ENCODE measurements at regions not wholly inside any gene's neighbourhood (a gene's known extent, or its start where the extent isn't known, plus 50 kb on each side); places are given as distances from the start of the nearest gene placed in this dataset.
A peak's percentile ranks its signal among the peaks of the same experiment; 100 is the strongest.

DNA sequence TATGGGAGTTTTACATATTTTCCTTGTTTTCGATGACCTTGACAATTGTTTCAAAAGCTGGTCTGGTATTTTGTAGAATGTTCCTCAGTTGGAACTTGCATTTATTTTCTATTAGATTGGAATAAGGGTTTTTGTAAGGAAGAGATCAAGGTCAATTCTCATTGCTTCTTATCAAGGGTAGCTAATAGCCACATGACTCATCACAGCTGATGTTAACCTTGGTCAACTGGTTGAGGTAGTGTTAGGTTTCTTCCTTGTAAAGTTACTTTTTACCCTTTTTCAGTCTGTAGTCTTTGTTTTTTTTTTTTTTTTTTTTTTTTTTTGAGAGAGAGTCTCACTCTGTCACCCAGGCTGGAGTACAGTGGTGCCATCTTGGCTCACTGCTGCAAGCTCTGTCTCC is 257.2 kb downstream of the SNCA start:
- DNase-seq (no peak), ATAC-seq (no peak)
- intact Hi-C loops (cut with DNase I) = no loop called here
- Histone ChIP-seq H3K27ac (no peak overlapping the region), H3K4me1 (no peaks in the 10 kb centered on the region), H3K27me3 (no peaks in the 10 kb centered on the region), H3K4me3 (no peak overlapping the region), H3K9me3 (no peaks in the 10 kb centered on the region), H3K36me3 (no peaks in the 10 kb centered on the region)
- TF ChIP-seq, protein P1, sequence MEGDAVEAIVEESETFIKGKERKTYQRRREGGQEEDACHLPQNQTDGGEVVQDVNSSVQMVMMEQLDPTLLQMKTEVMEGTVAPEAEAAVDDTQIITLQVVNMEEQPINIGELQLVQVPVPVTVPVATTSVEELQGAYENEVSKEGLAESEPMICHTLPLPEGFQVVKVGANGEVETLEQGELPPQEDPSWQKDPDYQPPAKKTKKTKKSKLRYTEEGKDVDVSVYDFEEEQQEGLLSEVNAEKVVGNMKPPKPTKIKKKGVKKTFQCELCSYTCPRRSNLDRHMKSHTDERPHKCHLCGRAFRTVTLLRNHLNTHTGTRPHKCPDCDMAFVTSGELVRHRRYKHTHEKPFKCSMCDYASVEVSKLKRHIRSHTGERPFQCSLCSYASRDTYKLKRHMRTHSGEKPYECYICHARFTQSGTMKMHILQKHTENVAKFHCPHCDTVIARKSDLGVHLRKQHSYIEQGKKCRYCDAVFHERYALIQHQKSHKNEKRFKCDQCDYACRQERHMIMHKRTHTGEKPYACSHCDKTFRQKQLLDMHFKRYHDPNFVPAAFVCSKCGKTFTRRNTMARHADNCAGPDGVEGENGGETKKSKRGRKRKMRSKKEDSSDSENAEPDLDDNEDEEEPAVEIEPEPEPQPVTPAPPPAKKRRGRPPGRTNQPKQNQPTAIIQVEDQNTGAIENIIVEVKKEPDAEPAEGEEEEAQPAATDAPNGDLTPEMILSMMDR (IDR thresholded peaks at IDR 0.05) = no peak

DNA sequence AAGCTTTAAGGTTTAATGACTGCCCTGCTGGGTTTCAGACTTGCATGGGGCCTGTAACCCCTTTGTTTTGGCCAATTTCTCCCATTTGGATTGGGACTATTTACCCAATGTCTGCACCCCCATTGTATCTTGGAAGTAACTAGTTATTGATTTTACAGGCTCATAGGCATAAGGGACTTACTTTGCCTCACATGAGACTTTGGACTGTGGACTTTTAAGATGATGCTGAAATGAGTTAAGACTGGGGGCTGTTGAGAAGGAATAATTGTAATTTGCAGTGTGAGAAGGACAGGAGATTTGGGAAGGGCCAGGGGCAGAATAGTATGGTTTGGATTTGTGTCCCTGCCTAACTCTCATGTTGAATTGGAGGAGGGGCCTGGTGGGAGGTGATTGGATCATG is 260.7 kb downstream of the SNCA start:
- TF ChIP-seq, protein P1 (IDR thresholded peaks at IDR 0.05) = no peak
- ATAC-seq = no peak
- intact Hi-C loops (cut with DNase I) = no loop called here
- Histone ChIP-seq H3K27ac (no peak overlapping the region), H3K9me3 (no peaks in the 10 kb centered on the region), H3K4me1 (no peaks in the 10 kb centered on the region), H3K36me3 (no peaks in the 10 kb centered on the region), H3K4me3 (no peak overlapping the region), H3K27me3 (no peaks in the 10 kb centered on the region)
- no peak for DNase-seq

DNA sequence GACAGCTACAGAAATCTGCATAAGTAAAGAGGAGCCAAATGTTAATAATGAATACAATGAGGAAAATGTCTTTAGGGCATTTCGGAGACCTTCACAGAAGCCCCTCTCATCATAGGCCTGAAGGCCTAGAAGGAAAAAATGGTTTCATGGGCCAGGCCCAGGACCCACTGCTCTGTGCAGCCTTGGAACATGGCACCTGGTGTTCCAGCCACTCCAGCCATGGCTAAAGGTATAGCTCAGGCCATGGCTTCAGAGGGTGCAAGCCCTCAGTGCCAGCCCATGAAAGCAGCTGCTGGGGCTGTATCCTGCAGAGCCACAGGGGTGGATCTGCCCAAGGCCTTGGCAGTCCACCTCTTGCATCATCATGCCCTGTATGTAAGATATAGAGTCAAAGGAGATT is 261.1 kb downstream of the SNCA start:
- no peak overlapping the region for H3K4me3 ChIP-seq
- intact Hi-C loops (cut with DNase I) = no loop called here
- H3K36me3 ChIP-seq = no peaks in the 10 kb centered on the region
- DNase-seq = peak in 1 of 4 donors; percentile 30
- H3K27ac ChIP-seq = no peak overlapping the region
- no peak for ATAC-seq
- TF ChIP-seq, protein P1 (IDR thresholded peaks at IDR 0.05) = no peak
- no peaks in the 10 kb centered on the region for H3K4me1 ChIP-seq
- H3K27me3 ChIP-seq = no peaks in the 10 kb centered on the region
- H3K9me3 ChIP-seq = no peaks in the 10 kb centered on the region

DNA sequence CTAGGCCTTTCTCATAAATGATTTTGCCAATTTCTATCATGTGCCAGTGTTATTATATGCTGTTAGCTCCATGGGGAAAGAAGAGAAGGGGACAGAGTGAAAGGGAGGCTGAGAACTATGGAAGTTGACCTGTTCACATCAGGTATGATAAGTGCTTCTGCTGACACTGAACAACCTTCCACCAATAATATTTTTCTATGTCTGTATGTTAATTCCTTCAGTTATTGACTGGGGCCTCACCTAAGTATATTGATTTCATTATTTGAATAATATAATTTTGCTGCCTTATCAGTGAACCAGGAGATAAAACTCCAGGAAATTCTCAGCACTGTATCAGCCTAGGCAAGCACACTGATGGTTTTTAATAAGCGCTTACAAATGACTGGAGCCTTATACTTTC is 262.8 kb downstream of the SNCA start:
- TF ChIP-seq, protein P1 (IDR thresholded peaks at IDR 0.05) = no peak
- intact Hi-C loops (cut with DNase I) = no loop called here
- H3K27me3 ChIP-seq = no peaks in the 10 kb centered on the region
- no peaks in the 10 kb centered on the region for H3K36me3 ChIP-seq
- H3K9me3 ChIP-seq = no peaks in the 10 kb centered on the region
- DNase-seq = no peak
- no peak for ATAC-seq
- no peak overlapping the region for H3K27ac ChIP-seq
- no peak overlapping the region for H3K4me3 ChIP-seq
- H3K4me1 ChIP-seq = no peaks in the 10 kb centered on the region

DNA sequence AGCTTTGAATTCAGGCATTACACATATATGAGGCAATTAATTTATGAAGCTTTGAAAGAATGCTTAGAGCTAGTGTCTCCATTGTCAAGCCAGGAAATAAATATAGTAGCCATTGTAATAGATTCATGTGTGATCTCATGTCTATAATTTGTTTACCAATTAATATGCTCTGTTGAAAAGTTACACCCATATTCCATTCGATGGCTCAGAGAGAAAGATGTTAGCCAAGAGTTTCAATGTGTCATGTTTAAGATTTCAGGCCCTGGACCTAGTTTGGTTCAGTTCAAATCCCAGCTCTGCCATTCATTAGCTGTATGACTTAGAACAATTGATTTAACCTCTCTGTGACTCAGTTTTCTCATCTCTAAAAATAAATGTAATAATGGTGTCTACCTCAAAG is 263.3 kb downstream of the SNCA start:
- DNase-seq = no peak

More for the DNA sequence above, 263.3 kb downstream of the SNCA start:
- Histone ChIP-seq H3K4me1 (no peaks in the 10 kb centered on the region), H3K36me3 (no peaks in the 10 kb centered on the region), H3K9me3 (no peaks in the 10 kb centered on the region), H3K27me3 (no peaks in the 10 kb centered on the region), H3K4me3 (no peak overlapping the region), H3K27ac (no peak overlapping the region)
- TF ChIP-seq, protein P1 (IDR thresholded peaks at IDR 0.05) = no peak
- intact Hi-C loops (cut with DNase I) = no loop called here
- ATAC-seq = no peak

Data from left lung (tissue), 4 donors.